Posterior vena cava (tissue), 2 donors: ENCODE measurements at regions not wholly inside any gene's neighbourhood (a gene's known extent, or its start where the extent isn't known, plus 50 kb on each side); places are given as distances from the start of the nearest gene placed in this dataset.
"Not testable (repeated sequence)": the region's sequence is repeated elsewhere in the genome, so short reads cannot be mapped to it uniquely, and the experiment has no call there.

Experiments used
- DNase-seq: peaks from one replicate; pipeline ENCODE4 v3.0.0-alpha.2; 2020; ENCODE audit warnings: low spot score
- intact Hi-C, 2 donors: fragments of 100-400 bp; cut with DNase I; formaldehyde crosslinking; loops; one replicate each; pipeline versions ENCODE4 v1.14.1 to v1.14.2; 2022 to 2023
- donor health status: DM: yes; HTN: yes; CAD: no.
- donor health status: DM: yes; HTN: yes; CAD: no.

DNA sequence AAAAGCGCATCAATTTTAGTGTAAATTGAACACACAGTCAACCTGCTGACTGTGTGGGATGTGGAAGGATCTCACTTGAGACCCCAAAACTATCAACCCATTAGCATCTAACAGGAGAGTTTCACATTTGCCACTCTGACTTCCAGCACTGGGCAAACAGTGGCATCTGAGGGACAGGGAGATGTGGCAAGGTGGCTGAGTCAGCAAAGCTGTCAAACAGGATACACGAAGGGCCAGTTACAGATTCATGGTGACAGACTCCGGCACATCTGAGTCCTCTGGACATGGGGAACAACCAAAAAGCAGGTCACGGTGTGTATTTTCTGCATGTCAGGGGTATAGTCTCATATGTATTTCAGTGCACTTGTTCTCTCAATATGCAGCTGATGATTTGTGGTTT is 573.4 kb upstream of the PPP2R3A start:
- intact Hi-C loops: no loop called here

GRCh38 chr3:135393159-135393558 is 572.4 kb upstream of the PPP2R3A start:
- DNase-seq: no peak
- intact Hi-C loops: no loop called here

More for the DNA sequence above, 573.4 kb upstream of the PPP2R3A start:
- DNase-seq: no peak

- intact Hi-C loops: no loop called here
- no peak for DNase-seq
Measured at GRCh38 chr3:135393898-135394525, 571.5 kb upstream of the PPP2R3A start.

GRCh38 chr3:135412475-135412874 is 553.1 kb upstream of the PPP2R3A start:
- no peak for DNase-seq
- intact Hi-C loops: no loop called here

- intact Hi-C loops: no loop called here
Measured at GRCh38 chr3:135416182-135416581, 549.3 kb upstream of the PPP2R3A start.

DNA sequence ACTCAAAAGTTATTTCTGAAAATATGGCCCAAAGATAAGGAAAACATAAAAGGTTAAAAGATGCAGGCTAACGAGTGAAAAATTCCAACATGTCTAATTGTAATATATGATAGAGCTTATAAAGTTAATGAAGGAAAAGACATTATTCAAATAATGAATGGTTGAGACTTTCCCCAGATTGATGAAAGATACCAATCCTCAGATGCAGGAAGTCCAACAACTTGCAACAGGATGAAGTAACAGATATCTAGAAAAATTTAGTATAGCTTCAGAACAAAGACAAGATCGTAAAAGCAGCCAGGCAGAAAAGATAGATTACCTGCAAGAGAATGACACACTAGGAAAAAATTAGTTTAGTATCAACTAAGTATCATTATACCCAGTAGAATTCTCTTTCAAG is 546.4 kb upstream of the PPP2R3A start:
- intact Hi-C loops: no loop called here
- DNase-seq: no peak

More at GRCh38 chr3:135416182-135416581, 549.3 kb upstream of the PPP2R3A start:
- no peak for DNase-seq

DNA sequence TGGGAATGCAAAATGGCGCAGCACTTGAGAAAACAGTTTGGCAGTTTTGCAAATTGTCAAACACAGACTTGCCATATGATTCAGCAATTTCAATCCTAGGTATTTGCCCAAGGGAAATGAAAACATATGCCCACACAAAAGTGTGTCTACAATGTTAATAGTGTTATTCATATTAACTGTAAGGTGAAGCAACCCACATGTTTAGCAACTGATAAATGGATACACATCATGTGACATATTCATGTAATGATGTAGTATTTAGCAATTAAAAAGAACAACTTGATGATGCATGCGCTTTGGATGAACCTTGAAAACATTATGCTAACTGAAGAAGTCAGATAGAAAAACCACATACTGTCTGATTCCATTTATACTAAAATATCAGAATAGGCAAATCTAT is 539.0 kb upstream of the PPP2R3A start:
- no peak for DNase-seq
- intact Hi-C loops: no loop called here

DNA sequence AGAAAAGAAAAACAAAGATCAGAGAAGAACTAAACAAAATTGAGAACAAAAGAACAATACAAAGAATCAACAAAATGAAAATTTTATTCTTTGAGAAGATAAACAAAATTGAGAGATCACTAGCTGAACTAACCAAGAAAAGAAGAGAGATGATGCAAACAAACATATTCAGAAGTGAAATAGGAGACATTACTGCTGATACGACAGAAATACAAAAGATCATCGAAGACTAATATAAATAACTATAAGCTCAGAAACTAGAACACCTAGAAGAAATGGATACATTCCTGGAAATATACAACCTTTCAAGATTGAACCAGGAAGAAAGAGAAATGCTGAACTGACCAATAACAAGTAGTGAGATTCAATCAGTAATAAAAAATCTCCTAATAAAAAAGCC is 533.1 kb upstream of the PPP2R3A start:
- no peak for DNase-seq
- intact Hi-C loops: no loop called here

- intact Hi-C loops, DNase-seq: not testable (repeated sequence)
Measured at GRCh38 chr3:135438889-135439597, 526.5 kb upstream of the PPP2R3A start.

DNA sequence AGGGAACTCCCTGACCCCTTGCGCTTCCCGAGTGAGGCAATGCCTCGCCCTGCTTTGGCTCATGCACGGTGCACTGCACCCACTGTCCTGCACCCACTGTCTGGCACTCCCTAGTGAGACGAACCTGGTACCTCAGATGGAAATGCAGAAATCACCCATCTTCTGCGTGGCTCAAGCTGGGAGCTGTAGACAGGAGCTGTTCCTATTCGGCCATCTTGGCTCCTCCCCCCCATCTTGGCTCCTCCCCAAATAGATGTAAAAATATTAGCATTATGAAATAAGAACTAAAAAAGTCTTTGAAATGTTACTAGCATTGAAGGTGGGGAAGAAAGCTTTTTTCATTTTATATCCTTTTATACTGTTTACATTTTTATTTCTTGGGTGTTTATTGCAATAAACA is 525.9 kb upstream of the PPP2R3A start:
- DNase-seq: not testable (repeated sequence)
- intact Hi-C loops: loop anchor here in 1 of 2 donors (5.0 kb wide), 1 partner anchor 1307 kb away; no protein-coding TSS in a partner anchor

- intact Hi-C loops: loop anchor here in 1 of 2 donors (5.0 kb wide), 1 partner anchor 1308 kb away; no protein-coding TSS in a partner anchor
- DNase-seq: no peak
Measured at GRCh38 chr3:135440233-135440632, 525.3 kb upstream of the PPP2R3A start.

GRCh38 chr3:135440746-135441145 is 524.8 kb upstream of the PPP2R3A start:
- intact Hi-C loops: loop anchor here in 1 of 2 donors (5.0 kb wide), 1 partner anchor 1308 kb away; no protein-coding TSS in a partner anchor
- no peak for DNase-seq

DNA sequence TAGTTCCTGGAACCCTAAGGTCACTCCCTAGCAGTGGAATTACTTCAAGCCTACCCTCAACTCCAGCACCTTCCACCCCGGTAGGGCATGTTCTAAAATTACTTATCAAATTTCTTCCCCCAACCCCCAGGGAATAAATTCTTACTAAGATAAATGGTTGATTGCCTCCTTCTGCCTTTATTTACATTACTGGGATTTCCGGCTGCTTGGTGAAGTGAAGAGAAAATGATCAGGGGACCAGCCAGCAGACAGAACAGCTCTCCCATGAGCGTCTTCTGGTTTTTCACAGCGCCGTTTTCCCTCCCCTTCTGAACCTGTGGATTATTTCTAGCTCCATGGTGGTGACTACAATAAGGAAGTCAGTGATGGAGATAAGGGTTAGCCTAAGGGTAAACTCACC is 521.5 kb upstream of the PPP2R3A start:
- DNase-seq: no peak

DNA sequence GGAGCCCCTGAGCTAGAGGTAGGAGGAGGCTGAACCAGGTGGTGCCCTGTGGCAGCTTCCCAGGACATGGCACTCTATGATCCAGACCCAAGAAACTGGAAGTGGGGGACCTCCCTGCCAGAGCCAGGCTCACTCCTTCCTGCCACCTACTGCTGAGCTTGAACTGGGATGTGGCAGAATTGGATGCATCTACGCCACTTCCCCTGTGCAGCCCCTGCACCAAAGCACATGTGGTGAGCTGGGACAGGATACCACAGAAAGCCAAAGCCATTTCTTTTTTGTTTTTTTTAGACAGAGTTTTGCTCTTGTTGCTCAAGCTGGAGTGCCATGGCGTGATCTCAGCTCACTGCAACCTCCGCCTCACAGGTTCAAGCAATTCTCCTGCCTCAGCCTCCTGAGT is 518.0 kb upstream of the PPP2R3A start:
- DNase-seq: no peak
- intact Hi-C loops: no loop called here

More for the DNA sequence above, 521.5 kb upstream of the PPP2R3A start:
- intact Hi-C loops: loop anchor here in 1 of 2 donors (5.0 kb wide), 1 partner anchor 1312 kb away; no protein-coding TSS in a partner anchor

DNA sequence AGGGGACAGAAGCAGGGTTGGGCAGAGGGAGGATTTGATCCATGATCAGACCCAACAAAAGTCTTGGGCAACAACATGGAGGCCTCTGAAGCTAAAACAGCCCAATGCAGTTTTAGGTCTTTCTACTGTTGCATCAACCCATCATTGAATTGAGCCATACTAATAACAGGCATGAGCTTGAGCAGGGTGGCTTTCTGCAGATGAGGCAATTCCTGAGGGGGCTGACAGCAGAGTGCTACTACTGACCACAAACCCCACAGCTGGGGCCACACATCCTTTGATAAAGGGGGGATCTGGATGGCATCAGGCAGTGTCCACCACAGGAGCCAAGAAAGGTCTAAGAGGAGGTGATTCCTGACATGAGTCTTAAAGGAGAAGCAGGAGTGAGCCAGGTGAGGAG is 517.0 kb upstream of the PPP2R3A start:
- intact Hi-C loops: no loop called here
- DNase-seq: no peak

- intact Hi-C loops: no loop called here
- DNase-seq: no peak
Measured at GRCh38 chr3:135449046-135449445, 516.5 kb upstream of the PPP2R3A start.

GRCh38 chr3:135451037-135451785 is 514.3 kb upstream of the PPP2R3A start:
- DNase-seq: no peak
- intact Hi-C loops: no loop called here

DNA sequence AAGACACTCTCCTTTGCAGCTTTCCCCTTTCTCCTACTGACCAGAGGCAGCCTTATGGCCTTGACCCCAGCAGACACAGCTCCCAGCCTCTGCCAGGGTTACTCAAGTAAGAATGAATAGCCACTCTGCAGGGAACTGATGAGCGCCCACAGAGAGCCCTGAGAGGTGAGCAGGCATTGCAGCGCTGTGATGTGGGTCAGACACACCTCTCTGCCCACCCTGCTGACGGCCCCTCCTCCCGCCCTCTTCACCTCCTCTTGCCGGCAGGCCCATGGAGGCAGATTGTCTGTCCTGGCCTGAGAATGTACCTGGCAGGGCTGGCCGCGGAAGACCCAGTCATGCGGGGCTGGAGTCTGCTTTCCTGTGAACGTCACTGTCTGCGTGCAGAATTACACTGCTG is 512.6 kb upstream of the PPP2R3A start:
- intact Hi-C loops: no loop called here
- DNase-seq: no peak

DNA sequence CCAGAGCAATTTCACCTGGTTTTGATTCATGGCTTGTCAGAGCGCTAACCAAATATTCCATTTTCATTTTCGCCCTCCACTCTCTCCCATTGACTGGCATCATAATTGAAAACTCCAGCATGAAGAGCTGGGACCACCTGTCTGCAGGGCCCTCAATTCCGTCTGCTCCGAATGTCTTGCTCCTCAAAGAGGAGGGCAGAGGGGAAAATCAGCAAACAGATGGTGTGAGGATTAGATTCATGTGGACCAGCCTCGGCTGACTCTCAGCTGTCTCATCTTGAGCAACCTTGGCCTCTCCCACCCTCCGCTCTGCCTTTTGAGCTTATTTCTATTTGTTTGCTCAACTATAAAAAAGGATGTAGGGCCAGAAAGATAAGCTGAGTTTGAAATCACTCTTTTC is 512.2 kb upstream of the PPP2R3A start:
- DNase-seq: no peak
- intact Hi-C loops: no loop called here

GRCh38 chr3:135454890-135455289 is 510.6 kb upstream of the PPP2R3A start:
- DNase-seq: no peak
- intact Hi-C loops: no loop called here
